NAMALWA (cell line): ENCODE measurements at regions not wholly inside any gene's neighbourhood (a gene's known extent, or its start where the extent isn't known, plus 50 kb on each side); places are given as distances from the start of the nearest gene placed in this dataset.
A peak's percentile ranks its signal among the peaks of the same experiment; 100 is the strongest.

Source experiments
- DNase-seq: peaks from one replicate; pipeline ENCODE4 v3.0.0-alpha.2; 2015; ENCODE audit warnings: low spot score

DNA sequence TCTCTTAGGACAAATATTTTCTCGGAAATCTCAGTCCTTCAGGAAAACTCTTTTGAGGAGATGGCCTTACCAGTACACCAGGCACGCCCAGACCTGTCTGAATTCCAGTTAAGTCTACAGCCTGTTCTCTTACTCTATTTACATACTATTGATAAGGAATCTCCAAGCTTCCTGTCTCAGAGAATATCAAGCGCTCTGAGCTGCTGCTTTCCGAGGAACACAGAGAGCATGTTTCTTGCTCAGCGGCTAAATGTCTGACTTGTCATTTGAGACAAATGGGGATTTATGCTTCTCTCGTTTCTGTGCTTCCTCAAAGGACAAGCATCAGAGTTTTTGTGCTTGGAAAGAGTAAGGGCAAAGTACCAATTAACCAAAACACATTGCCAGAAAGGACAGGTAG lies 112.4 kb upstream of the CCDC54 start:
- DNase-seq: no peak

DNA sequence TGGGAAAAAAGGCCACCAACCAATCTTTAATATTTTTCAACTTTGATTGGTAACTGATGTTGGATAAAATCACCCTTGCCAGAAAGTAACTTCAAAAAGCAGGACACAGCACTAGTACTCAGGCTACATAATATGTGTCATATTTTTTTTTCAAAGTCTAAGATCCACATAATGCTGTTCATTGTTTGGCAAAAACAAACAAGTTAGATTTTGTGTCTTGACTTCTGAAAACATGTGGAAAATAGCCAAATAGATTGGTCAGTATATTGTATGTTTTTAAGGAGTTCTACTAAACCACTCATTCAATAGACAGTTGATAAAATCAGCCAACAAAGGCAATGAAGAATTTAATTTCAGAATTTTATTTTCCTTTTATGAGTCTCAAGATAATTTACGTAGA lies 111.7 kb upstream of the CCDC54 start:
- no peak for DNase-seq

DNA sequence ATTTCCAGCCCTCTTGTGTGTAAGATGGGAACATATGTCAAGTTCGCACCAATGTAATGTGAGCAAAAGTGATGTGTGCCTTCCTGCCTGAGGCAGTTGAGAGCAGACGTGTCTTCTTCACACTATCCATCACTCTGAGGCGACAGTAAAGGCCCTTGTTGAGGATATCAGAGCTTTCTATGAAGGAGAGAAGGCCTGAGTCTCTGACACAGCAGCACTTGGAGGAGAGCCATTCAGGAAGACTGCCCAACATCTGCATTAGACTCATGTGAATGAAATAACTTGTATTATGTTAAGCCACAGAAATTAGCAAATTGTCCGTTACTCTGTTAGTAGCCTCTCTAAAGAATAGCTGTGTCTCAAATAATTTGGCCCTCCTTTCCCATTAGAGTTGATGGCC lies 108.8 kb upstream of the CCDC54 start:
- DNase-seq: no peak

DNA sequence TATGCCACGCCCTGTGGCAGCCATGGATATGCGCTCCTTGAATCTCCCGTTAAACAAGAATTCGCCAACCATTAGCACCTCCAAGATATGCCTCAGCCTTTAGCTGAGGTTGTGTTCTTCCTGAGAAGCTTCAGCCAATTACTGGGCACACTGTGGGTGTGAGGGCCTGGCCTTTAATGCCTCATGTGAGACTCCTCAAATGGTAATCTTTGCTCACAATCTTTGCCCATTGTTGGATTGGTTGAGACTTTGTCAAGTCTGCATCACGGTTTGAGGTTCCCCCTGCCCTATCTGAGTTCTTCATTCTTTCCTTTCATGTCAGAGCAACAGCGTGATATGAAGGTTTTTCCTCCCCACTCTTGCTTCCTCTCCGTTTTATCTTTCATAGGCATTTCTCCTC lies 108.1 kb upstream of the CCDC54 start:
- DNase-seq: no peak

DNA sequence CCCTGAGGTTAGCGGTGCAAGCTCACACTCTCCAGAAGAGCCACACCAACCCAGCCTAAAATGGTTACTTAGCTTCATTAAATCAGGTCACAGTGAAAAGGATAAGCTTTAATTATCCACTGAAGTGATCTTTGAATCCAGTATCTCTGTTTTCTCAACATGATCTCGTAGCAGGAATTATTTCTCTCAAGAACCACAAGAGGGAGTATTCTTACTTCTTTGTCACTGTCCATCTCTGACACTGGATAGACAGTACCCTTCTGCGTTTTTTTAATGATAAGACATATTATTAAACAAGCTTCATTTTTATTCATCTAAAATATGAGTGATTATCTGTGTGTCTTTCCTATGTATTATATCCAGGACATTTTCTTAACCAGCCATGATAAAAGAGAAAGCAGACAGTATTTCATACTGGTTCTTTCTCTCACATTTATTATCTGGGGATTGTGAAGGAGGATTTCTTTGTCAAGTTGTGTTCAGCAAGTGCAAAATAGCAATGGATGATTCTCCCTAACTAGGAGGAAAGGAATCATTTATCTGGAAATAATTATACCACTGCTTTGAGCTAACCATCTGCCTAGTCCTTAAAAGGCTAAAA lies 105.4 kb upstream of the CCDC54 start:
- DNase-seq: peak; percentile 65

DNA sequence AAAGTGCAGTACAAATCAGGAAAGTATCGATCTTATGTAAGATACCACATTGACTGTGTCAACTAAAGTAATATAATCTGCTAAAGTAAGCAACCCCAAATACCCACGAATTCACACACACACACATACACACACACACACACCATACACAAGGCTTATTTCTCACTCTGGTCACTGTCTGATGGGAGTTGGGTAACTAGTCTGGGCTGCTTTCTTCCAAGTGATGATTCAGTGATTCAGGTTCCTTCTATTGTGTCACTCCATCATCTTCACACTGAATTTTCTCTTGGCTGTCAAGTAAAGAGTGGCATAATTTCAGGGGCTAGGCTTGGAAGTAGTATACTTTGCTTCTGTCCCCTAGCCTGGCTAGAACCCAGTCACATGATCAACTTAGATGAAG lies 104.8 kb upstream of the CCDC54 start:
- DNase-seq: no peak

DNA sequence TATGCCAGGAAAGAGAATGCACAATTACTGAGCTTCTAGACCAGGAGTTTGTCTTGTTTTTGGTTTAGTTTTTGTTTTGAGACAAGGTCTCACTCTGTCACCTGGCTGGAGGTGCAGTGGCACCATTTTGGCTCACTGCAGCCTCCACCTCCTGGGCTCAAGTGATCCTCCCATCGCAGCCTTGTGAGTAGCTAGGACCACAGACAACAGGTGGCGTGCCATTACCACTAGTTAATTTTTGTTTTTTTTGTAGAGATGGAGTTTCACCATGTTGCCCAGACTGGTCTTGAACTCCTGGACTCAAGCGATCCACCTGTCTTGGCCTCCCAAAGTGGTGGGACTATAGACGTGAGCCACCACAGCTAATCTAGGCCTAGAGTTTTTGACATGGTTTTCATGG lies 104.4 kb upstream of the CCDC54 start:
- DNase-seq: no peak

DNA sequence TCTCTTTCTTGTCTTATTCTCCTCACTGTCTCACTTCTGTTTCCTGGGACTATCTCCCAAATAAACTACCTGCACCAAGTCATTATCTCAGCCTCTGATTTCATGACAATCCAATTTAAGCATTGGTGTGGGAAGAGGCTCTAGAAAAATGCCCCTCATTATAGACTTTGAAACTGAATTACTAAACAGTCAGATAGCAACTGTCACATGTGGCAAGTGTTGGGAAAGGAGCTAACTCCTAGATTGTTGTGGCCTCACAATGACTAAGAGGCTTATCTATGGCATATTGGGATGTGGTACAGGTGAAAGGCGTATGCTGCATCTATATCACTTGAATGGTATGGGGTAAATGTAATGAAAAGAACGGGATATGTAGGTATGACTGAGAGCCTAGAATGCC lies 103.5 kb upstream of the CCDC54 start:
- DNase-seq: no peak

DNA sequence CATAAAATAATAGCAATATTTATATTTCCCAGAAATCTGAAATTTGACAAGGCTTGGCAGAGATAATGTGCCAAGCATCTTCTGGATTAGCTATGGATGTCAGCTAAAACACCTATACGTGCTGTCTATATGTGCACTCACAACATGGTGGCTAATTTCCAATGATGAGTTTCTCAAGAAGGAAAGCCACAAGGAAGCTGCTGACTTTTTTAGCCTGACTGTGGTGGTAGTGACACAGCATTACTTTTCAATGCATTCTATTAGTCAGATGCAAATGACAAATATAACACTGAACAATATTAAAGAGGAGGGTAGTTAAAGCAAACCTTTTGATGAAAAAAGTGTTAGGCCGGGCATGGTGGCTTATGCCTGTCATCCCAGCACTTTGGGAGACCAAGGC lies 101.7 kb upstream of the CCDC54 start:
- DNase-seq: no peak

DNA sequence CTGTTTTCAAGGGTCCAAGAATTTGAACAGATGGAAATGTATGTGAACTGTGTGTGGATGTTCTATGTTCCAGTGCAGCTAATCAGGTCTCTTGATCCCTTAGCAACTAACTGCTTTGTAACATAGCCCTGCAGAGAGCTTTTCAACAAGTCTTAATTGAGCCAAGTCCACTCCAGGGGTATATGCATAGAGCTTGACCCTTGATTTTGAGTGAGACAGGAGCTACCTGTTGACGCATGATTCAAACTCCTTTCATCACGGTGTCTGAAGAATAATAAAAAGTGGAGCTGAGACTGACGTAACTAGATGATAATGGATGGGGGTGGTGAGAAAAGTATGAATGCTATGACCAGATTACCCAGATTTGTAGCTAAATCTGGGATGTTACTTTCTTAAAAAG lies 93.3 kb upstream of the CCDC54 start:
- no peak for DNase-seq

DNA sequence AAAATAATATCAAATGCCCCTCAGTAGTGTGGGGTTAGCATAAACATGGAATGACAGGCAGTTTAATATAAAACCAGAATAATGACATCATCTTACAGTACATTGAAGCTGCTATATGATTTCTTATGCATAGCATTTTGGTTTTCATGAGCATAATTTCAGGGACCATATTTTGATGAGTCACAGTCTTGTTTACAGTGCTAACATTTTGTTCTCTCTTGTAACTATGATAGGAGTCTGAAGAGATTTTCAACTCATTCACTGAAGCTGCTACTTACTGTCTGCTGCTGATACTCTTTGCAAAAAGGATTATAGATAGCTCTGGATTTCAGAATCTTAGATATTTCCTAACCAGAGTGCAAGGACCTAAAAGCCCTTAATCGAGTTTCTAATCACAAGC lies 92.6 kb upstream of the CCDC54 start:
- DNase-seq: no peak

DNA sequence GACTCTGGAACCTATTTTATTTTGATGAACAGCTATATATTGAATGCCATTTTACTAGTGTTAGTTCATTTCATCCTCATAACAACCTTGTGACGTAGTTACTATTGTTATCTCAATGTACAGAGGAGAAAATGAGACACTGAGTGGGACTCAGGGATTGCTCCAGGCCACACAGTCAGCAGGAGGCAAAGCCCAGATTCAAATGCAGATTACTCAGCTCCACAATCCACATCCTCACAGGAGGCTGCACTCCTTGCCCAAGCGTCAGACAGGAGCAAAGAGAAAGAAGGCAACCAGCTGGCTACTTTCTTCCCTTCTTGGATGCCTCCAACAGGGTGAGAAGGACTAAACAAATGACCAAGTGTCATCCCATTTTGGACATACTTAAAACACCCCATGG lies 92.0 kb upstream of the CCDC54 start:
- DNase-seq: no peak

DNA sequence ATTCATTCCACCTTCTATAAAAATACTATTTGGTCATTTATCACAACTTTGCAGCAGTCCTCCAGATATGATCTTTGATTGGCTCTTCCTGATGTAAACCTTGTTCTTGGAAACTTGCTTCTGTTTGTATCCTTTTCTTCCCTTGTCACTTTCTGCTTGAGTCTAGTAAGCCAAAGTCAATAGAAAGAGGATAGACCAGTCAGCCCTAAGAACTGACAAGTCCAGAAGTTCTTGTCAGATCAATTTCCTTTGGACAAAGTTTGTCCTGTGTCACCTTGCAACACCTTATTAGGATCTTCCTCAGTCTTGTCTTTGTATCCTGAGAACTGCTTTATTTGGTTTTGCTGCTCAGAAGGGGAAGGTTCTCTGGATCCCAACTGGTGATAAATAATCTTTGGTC lies 87.9 kb upstream of the CCDC54 start:
- DNase-seq: no peak

DNA sequence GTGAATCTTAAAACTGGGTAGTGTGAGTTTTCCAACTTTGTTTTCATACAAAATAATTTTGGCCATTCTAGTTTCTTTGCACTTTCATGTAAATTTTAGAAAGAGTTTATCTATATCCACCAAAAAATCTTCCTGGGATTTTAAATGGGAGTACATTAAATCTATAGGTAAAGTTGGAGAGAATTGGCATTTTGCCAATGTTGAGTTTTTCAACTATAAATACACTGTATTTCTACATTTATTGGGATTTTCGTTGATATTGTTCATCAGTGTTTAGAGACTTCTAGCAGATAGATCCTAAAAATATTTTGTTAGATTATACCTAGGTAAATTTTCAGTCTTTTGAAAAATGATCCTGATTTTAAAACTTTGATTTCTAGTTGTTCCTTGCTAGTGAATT lies 83.1 kb upstream of the CCDC54 start:
- no peak for DNase-seq

DNA sequence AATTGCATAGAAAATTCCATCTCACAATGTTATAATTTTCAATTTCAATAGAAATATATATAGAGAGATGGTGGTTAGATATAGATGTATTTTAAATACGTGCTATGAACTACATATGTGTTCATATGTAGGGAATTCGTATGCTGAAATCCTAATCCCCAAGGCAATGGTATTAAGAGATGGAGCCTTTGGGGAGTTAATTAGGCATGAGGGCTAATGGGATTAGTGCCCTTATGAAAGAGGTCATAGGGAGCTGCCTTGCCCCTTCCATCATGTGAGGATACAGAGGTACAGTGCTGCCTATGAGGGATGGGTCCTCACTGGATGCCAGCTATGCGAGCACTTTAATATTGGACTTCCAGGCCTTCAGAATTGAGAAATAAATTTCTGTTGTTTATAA lies 79.6 kb upstream of the CCDC54 start:
- DNase-seq: no peak

DNA sequence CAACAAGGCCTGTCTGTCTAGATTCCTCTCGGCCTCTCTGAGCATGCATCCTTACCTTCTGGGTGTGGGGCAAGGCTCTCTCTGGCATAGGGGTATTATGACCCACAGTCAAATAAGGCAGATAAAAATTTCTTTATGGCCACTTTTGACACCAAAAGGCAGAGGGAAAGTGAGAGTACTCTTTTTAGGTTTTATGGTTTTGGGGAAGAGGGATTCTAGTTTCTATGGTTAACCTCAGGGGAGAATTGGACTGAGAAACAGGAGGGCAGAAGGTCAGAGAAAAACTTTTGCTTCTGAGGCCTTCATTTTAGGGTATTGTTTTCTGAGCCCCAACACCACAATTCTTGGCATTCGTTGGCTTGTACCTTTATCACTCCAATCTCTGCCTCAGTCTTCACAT lies 70.0 kb upstream of the CCDC54 start:
- DNase-seq: no peak

DNA sequence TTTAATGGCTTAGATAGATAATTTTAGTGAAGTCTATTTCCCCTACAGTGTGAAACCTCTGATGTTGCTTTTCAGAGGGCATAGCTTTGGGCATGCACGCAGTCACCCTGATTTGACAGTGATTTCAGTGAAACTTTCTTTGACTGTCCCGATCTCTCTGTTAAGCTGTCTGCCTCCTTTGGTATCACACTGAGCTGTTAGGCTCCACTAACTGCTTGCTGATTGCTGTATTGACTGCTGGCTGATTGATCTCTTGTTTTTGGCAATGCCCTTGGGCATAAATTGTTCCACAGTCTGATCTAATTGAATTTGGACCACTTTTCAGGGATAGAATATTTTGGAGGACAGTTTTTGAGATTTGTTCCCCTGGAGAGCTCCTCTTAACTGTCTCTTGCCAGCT lies 68.5 kb upstream of the CCDC54 start:
- DNase-seq: no peak

DNA sequence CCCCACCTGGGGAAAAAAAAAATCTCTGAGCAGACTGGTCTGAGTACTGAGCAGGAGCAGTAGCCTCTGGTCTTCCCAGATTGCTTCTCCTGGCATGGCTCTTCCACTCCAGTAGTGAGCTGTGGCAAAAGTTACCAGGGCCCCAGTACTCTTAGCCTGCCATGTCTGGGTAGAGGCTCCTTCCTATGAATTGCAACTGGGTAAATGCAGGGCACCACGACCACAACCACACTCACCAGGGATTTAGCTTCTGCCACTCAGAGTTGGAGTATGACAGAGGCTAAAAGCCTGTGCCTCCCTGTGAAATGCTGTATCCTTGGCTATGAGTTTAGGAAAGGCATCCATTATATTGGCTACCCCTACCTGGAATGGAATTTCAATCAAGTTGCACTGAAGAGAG lies 67.9 kb upstream of the CCDC54 start:
- DNase-seq: no peak

DNA sequence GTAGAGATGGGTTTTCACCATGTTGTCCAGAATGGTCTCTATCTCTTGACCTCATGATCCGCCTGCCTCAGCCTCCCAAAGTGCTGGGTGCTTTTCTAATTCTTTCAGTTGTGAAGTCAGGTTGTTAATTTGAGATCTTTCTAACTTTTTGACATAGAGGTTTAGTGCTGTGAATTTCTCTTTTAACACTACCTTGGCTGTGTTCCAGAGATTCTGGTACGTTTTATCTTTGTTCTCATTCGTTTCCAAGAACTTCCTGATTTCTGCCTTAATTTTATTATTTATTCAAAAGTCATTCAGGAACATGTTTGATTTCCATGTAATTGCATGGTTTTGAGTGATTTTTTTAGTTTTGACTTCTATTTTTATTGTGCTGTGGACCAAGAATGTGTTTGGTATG lies 63.5 kb upstream of the CCDC54 start:
- DNase-seq: no peak

DNA sequence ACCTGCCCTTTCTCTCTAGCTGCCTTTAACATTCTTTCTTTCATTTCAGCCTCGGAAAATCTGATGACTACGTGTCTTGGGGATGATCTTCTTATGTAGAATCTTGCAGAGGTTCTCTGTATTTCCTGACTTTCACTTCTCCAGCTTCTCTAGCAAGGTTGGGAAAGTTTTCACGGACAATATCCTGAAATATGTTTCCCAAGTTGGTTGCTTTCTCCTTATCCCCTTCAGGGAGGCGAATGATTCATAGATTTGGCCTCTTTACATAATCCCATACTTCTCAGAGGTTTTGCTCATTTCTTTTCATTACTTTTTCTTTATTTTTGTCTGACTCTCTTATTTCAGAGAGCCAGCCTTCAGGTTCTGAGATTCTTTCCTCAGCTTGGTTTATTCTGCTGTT lies 62.1 kb upstream of the CCDC54 start:
- no peak for DNase-seq

DNA sequence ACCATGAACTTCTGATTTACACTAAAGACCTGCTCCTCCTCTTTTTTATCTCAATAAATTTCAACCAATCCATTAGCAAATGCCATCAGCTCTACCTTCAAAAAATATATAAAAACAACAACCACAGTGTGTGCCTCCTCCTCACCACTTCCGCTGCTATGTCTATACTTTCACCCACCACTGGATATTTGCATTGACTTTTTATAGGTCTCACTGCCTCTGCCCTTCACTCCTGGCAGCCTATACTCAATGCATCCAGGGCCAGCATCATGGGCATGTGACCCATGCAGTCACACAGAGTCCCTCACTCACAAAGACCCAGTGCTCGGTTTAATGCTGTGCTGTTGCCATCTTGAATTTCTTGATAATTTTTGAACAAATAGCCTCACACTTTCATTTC lies 53.5 kb upstream of the CCDC54 start:
- DNase-seq: no peak

DNA sequence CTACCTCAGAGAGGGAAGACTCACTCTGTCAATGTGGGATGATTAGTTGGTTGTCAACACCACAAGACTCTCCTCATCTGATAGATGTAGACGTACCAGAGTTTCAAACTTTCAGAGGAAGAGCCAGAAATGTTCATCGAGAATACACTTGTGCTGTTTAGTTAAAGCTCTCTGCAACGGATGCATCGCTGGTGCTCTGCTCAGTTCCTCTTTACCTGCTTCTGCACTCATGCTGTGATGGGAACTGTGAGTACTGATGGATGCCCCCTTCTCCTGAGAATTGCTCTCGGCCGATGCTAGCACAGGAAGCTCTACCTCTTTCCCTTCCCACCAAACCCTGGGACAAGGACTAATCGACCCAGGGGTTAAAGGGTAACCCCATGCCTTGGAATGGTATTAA lies 51.8 kb upstream of the CCDC54 start:
- DNase-seq: no peak
